SK-N-SH (cell line): ENCODE measurements at regions not wholly inside any gene's neighbourhood (a gene's known extent, or its start where the extent isn't known, plus 50 kb on each side); places are given as distances from the start of the nearest gene placed in this dataset.

Experiments used
- CTCF ChIA-PET: fragments of 300-600, 350-600 bp; formaldehyde crosslinking; extraction: SDS; loops from one replicate; lab custom pipeline; 2021; lab: Yijun Ruan, JAX
- POLR2A ChIA-PET: fragments of 350-600 bp; sonication (Branson Sonifier 250); formaldehyde crosslinking; extraction: SDS; loops from one replicate; lab custom pipeline; 2020; ENCODE audit warnings: antibody characterized with exemption, inconsistent platforms; lab: Yijun Ruan, JAX
- DNase-seq: peaks from one replicate; pipeline ENCODE4 v3.0.0; 2012
- H2AFZ ChIP-seq: fragments of 200-600 bp; sonication (generic); 2 replicates; pipeline ENCODE4 v1.8.1; 2016; ENCODE audit warnings: antibody characterized with exemption, mild to moderate bottlenecking, low read depth
- H3F3A ChIP-seq: fragments of 200-600 bp; sonication (generic); replicated peaks from 2 replicates; pipeline ENCODE3; 2016; ENCODE audit warnings: antibody characterized with exemption, mild to moderate bottlenecking; ENCODE audit not compliant: insufficient read depth
- H3K27ac ChIP-seq, 2 experiments: fragments of 200-500 bp in 1 of 2; fragments of 200-600 bp in 1 of 2; sonication (Bioruptor generic) in 1 of 2; sonication (generic), shearing (Covaris generic) in 1 of 2; 2 replicates each; pipeline versions ENCODE4 v1.5.1 to v1.6.1; 2014 to 2016; ENCODE audit warnings: low read depth in 2 of 2, inconsistent platforms in 1 of 2, low read length in 1 of 2, mild to moderate bottlenecking in 1 of 2, mixed read lengths in 1 of 2
- H3K27me3 ChIP-seq: fragments of 200-600 bp; sonication (generic), shearing (Covaris generic); 2 replicates; pipeline ENCODE4 v1.6.1; 2016; ENCODE audit warnings: mixed run types; ENCODE audit not compliant: insufficient read depth
- H3K36me3 ChIP-seq, 2 experiments: fragments of 200-500 bp in 1 of 2; fragments of 200-600 bp in 1 of 2; sonication (Bioruptor generic) in 1 of 2; sonication (generic) in 1 of 2; replicated peaks in 1 of 2; 2 replicates each; pipeline versions ENCODE3 to v1.5.1; 2014 to 2016; ENCODE audit warnings: low read length in 1 of 2, mild to moderate bottlenecking in 1 of 2; ENCODE audit not compliant: insufficient read depth in 2 of 2, control insufficient read depth in 1 of 2
- H3K4me1 ChIP-seq, 2 experiments: fragments of 200-500 bp in 1 of 2; fragments of 200-600 bp in 1 of 2; sonication (Bioruptor generic) in 1 of 2; sonication (generic), shearing (Covaris generic) in 1 of 2; 2 replicates each; pipeline versions ENCODE4 v1.5.1 to v1.6.1; 2014 to 2016; ENCODE audit warnings: low read depth in 1 of 2, low read length in 1 of 2, mixed run types in 1 of 2; ENCODE audit not compliant: insufficient read depth in 2 of 2, control insufficient read depth in 1 of 2
- H3K4me2 ChIP-seq: fragments of 200-600 bp; sonication (generic), shearing (Covaris generic); 2 replicates; pipeline ENCODE4 v1.6.1; 2017; ENCODE audit warnings: mixed run types
- H3K4me3 ChIP-seq, 2 experiments: fragments of 200-500 bp in 1 of 2; fragments of 200-600 bp in 1 of 2; sonication (Bioruptor generic) in 1 of 2; sonication (generic), shearing (Covaris generic) in 1 of 2; 2 replicates each; pipeline versions ENCODE4 v1.5.1 to v1.8.1; 2014 to 2016; ENCODE audit warnings: low read depth in 2 of 2, inconsistent platforms in 1 of 2, low read length in 1 of 2, mild to moderate bottlenecking in 1 of 2, mixed read lengths in 1 of 2, moderate library complexity in 1 of 2
- H3K79me2 ChIP-seq: fragments of 200-600 bp; sonication (generic); 2 replicates; pipeline ENCODE4 v1.8.1; 2017; ENCODE audit warnings: mild to moderate bottlenecking; ENCODE audit not compliant: insufficient read depth
- H3K9ac ChIP-seq: fragments of 200-600 bp; sonication (generic); 2 replicates; pipeline ENCODE4 v1.6.1; 2017; ENCODE audit warnings: mixed run types
- H3K9me2 ChIP-seq: fragments of 200-600 bp; sonication (generic); 2 replicates; pipeline ENCODE4 v1.6.1; 2017; ENCODE audit warnings: mixed run types
- H3K9me3 ChIP-seq: fragments of 200-600 bp; sonication (generic); 2 replicates; pipeline ENCODE4 v1.6.1; 2017; ENCODE audit warnings: mixed run types, mild to moderate bottlenecking, moderate library complexity
- H4K20me1 ChIP-seq: fragments of 200-600 bp; sonication (generic); 2 replicates; pipeline ENCODE4 v1.6.1; 2017; ENCODE audit warnings: mild to moderate bottlenecking, mixed run types; ENCODE audit not compliant: insufficient read depth
- CHD2 ChIP-seq: fragments of 150-350 bp; IDR thresholded peaks from 2 replicates; pipeline ENCODE4 v1.6.1; 2018; ENCODE audit warnings: low read length; ENCODE audit not compliant: partially characterized antibody
- ELF1 ChIP-seq: IDR thresholded peaks from 2 replicates; pipeline ENCODE4 v1.4.0; 2012
- FOSL2 ChIP-seq: IDR thresholded peaks from 2 replicates; pipeline ENCODE4 v1.4.0; 2012; ENCODE audit warnings: low read depth, mild to moderate bottlenecking, moderate library complexity, borderline replicate concordance
- FOXM1 ChIP-seq: IDR thresholded peaks from 2 replicates; pipeline ENCODE4 v1.4.0; 2012; ENCODE audit warnings: low read depth, mild to moderate bottlenecking
- GATA2 ChIP-seq: sonication (generic); formaldehyde crosslinking; IDR thresholded peaks from 2 replicates; pipeline ENCODE4 v1.5.0; 2020; ENCODE audit warnings: mild to moderate bottlenecking, missing genetic modification reagents
- JUND ChIP-seq: IDR thresholded peaks from 2 replicates; pipeline ENCODE4 v1.4.0; 2012
- MEF2A ChIP-seq: IDR thresholded peaks from 2 replicates; pipeline ENCODE4 v1.4.0; 2012; ENCODE audit warnings: low read depth, borderline replicate concordance
- MXI1 ChIP-seq: IDR thresholded peaks from 2 replicates; pipeline ENCODE4 v1.6.1; 2012; ENCODE audit warnings: mild to moderate bottlenecking, low read depth, low read length, improper control_type of control experiment
- NFIC ChIP-seq: IDR thresholded peaks from 2 replicates; pipeline ENCODE4 v1.4.0; 2012; ENCODE audit warnings: borderline replicate concordance
- NRF1 ChIP-seq: IDR thresholded peaks from 2 replicates; pipeline ENCODE4 v1.6.1; 2012; ENCODE audit warnings: low read depth, mild to moderate bottlenecking, low read length
- PBX3 ChIP-seq: IDR thresholded peaks from 2 replicates; pipeline ENCODE4; 2012
- POLR2AphosphoS5 ChIP-seq: IDR thresholded peaks from 2 replicates; pipeline ENCODE4 v1.6.1; 2012; ENCODE audit warnings: low read depth, low read length
- RAD21 ChIP-seq: IDR thresholded peaks from 2 replicates; pipeline ENCODE4 v1.6.1; 2012; ENCODE audit warnings: mild to moderate bottlenecking, low read length
- RFX5 ChIP-seq: IDR thresholded peaks from 2 replicates; pipeline ENCODE4 v1.6.1; 2012; ENCODE audit warnings: mild to moderate bottlenecking, improper control_type of control experiment, low read length
- RXRA ChIP-seq: IDR thresholded peaks from 2 replicates; pipeline ENCODE4 v1.4.0; 2012; ENCODE audit warnings: low read depth, mild to moderate bottlenecking, borderline replicate concordance
- SIN3A ChIP-seq: IDR thresholded peaks from 2 replicates; pipeline ENCODE4 v1.6.1; 2012; ENCODE audit warnings: low read depth, mild to moderate bottlenecking, low read length, moderate library complexity, borderline replicate concordance
- SMC3 ChIP-seq: IDR thresholded peaks from 2 replicates; pipeline ENCODE4 v1.6.1; 2012; ENCODE audit warnings: low read depth, low read length, improper control_type of control experiment
- TCF12 ChIP-seq: IDR thresholded peaks from 2 replicates; pipeline ENCODE4 v1.4.0; 2012
- USF1 ChIP-seq: IDR thresholded peaks from 2 replicates; pipeline ENCODE4 v1.4.0; 2012; ENCODE audit warnings: low read depth, borderline replicate concordance
- YY1 ChIP-seq: IDR thresholded peaks from 2 replicates; pipeline ENCODE4 v1.4.0; 2012; ENCODE audit warnings: low read depth, mild to moderate bottlenecking
- TF ChIP-seq, protein P1 (sequence below): fragments of 150-350 bp; IDR thresholded peaks from 2 replicates; pipeline ENCODE4 v1.6.1; 2016; ENCODE audit warnings: mild to moderate bottlenecking, low read depth, low read length
- TF ChIP-seq, protein P2 (sequence below): IDR thresholded peaks from 2 replicates; pipeline ENCODE4 v1.6.1; 2012; ENCODE audit warnings: mild to moderate bottlenecking, low read depth, low read length, moderate library complexity
- TF ChIP-seq, protein P3 (sequence below): IDR thresholded peaks from 2 replicates; pipeline ENCODE4 v1.4.0; 2012; ENCODE audit warnings: low read depth, borderline replicate concordance
- TF ChIP-seq, protein P4 (sequence below): IDR thresholded peaks from 2 replicates; pipeline ENCODE4 v1.4.0; 2012; ENCODE audit warnings: low read depth

DNA sequence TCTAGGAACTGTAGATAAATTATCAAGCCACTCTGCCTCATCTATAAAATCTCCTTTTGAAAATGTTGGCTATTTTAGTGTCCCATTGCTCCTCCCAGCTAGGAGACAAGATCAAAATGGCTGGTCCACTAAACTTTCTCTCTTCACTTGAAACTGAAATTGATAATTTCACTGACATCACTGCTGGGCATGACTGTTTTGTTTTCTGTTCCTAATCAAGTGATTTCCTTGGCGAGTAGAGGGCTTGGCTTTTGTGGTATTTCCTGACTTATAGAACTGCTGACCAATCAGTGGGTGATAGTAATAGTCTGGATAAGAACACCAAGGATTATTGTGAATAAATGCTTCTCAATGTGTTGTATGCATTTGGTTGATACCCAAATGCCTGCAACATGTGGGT, 2152.9 kb downstream of the ARAP2 start (continued):
- TF ChIP-seq, protein P1, sequence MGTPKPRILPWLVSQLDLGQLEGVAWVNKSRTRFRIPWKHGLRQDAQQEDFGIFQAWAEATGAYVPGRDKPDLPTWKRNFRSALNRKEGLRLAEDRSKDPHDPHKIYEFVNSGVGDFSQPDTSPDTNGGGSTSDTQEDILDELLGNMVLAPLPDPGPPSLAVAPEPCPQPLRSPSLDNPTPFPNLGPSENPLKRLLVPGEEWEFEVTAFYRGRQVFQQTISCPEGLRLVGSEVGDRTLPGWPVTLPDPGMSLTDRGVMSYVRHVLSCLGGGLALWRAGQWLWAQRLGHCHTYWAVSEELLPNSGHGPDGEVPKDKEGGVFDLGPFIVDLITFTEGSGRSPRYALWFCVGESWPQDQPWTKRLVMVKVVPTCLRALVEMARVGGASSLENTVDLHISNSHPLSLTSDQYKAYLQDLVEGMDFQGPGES, result no peak
- TF ChIP-seq, protein P2, sequence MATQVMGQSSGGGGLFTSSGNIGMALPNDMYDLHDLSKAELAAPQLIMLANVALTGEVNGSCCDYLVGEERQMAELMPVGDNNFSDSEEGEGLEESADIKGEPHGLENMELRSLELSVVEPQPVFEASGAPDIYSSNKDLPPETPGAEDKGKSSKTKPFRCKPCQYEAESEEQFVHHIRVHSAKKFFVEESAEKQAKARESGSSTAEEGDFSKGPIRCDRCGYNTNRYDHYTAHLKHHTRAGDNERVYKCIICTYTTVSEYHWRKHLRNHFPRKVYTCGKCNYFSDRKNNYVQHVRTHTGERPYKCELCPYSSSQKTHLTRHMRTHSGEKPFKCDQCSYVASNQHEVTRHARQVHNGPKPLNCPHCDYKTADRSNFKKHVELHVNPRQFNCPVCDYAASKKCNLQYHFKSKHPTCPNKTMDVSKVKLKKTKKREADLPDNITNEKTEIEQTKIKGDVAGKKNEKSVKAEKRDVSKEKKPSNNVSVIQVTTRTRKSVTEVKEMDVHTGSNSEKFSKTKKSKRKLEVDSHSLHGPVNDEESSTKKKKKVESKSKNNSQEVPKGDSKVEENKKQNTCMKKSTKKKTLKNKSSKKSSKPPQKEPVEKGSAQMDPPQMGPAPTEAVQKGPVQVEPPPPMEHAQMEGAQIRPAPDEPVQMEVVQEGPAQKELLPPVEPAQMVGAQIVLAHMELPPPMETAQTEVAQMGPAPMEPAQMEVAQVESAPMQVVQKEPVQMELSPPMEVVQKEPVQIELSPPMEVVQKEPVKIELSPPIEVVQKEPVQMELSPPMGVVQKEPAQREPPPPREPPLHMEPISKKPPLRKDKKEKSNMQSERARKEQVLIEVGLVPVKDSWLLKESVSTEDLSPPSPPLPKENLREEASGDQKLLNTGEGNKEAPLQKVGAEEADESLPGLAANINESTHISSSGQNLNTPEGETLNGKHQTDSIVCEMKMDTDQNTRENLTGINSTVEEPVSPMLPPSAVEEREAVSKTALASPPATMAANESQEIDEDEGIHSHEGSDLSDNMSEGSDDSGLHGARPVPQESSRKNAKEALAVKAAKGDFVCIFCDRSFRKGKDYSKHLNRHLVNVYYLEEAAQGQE, result no peak
- TF ChIP-seq SIN3A, result no peak
- no peak for TF ChIP-seq JUND
- no peak for TF ChIP-seq SMC3
- no peak for TF ChIP-seq FOXM1
- no peak for TF ChIP-seq PBX3
- TF ChIP-seq MXI1, result no peak
- TF ChIP-seq TCF12, result no peak
- TF ChIP-seq CHD2, result no peak

- POLR2A ChIA-PET, result no interaction called here
- Histone ChIP-seq H3K79me2 (no peaks in the 10 kb centered on the region), H3K9me2 (no peaks in the 10 kb centered on the region; the same call in 1 of the 2 replicates), H3K4me2 (no peak overlapping the region), H3K27ac (no peak overlapping the region), H2AFZ (no peak overlapping the region), H3K27me3 (no peaks in the 10 kb centered on the region), H3K36me3 (no peaks in the 10 kb centered on the region), H3K4me3 (no peak overlapping the region), H3K9me3 (no peaks in the 10 kb centered on the region), H3K9ac (no peak overlapping the region), H4K20me1 (no peaks in the 10 kb centered on the region), H3K4me1 (peaks cover 0 to 2% of the 10 kb centered on the region in 2 experiments; a peak in 1 of 4 replicates), H3F3A (no peaks in the 10 kb centered on the region)
- DNase-seq, result no peak
- CTCF ChIA-PET, result no interaction called here
- TF ChIP-seq NFIC, result no peak
- no peak for TF ChIP-seq JUND
- TF ChIP-seq PBX3, result no peak
- no peak for TF ChIP-seq ELF1
- no peak for TF ChIP-seq SMC3
- no peak for TF ChIP-seq RFX5
- TF ChIP-seq NRF1, result no peak
- TF ChIP-seq GATA2 (CRISPR knock-in tag), result no peak
- no peak for TF ChIP-seq RXRA
- TF ChIP-seq FOSL2, result no peak
- no peak for TF ChIP-seq POLR2AphosphoS5
- no peak for TF ChIP-seq USF1
- TF ChIP-seq YY1, result no peak
- no peak for TF ChIP-seq RAD21
- no peak for TF ChIP-seq MEF2A
- TF ChIP-seq, protein P3, sequence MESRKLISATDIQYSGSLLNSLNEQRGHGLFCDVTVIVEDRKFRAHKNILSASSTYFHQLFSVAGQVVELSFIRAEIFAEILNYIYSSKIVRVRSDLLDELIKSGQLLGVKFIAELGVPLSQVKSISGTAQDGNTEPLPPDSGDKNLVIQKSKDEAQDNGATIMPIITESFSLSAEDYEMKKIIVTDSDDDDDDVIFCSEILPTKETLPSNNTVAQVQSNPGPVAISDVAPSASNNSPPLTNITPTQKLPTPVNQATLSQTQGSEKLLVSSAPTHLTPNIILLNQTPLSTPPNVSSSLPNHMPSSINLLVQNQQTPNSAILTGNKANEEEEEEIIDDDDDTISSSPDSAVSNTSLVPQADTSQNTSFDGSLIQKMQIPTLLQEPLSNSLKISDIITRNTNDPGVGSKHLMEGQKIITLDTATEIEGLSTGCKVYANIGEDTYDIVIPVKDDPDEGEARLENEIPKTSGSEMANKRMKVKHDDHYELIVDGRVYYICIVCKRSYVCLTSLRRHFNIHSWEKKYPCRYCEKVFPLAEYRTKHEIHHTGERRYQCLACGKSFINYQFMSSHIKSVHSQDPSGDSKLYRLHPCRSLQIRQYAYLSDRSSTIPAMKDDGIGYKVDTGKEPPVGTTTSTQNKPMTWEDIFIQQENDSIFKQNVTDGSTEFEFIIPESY, result no peak
- TF ChIP-seq, protein P4, sequence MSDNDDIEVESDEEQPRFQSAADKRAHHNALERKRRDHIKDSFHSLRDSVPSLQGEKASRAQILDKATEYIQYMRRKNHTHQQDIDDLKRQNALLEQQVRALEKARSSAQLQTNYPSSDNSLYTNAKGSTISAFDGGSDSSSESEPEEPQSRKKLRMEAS, result no peak
- no peak for TF ChIP-seq MXI1
Measured at GRCh38 chr4:34094114-34094513, 2150.2 kb downstream of the ARAP2 start.
